ENCODE measurements at regions not wholly inside any gene's neighbourhood (a gene's known extent, or its start where the extent isn't known, plus 50 kb on each side); places are given as distances from the start of the nearest gene placed in this dataset.

DNA sequence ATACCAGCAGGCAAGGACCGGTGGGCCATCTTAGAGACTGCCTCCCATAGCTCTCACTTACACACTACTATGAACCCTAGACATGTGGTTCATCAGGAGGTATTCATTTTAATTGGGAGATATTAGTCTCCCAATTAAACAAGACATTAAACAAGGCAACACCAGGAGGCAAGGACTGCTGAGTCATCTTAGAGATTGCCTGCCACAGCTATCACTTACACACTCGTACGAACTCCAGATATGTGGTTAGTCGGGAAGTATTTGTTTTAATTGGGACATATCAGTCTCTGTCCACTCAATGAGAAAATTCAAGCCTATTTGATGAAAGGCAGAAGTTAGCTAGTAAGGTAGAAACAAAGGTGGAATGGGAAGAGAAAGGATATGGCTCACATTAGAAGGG, 343.9 kb downstream of the NFIB start:
- H3K36me3 ChIP-seq (ENCODE audit: control insufficient read depth in 4 of 4, insufficient read depth in 3 of 4, low read depth in 1 of 4, low read length in 3 of 4): no peaks in the 10 kb centered on the region
- H3K27ac ChIP-seq (ENCODE audit: low read depth in 1 of 2, low read length in 2 of 2): no peak overlapping the region
- no peaks in the 10 kb centered on the region for H3K4me1 ChIP-seq (ENCODE audit: control insufficient read depth in 4 of 4, insufficient read depth in 4 of 4, low read length in 3 of 4)
- H3K9me3 ChIP-seq (ENCODE audit: control insufficient read depth in 4 of 4, low read length in 3 of 4): no peaks in the 10 kb centered on the region
- no peak overlapping the region for H3K9ac ChIP-seq (ENCODE audit: low read depth in 1 of 2, low read length in 2 of 2)
- H3K4me3 ChIP-seq (ENCODE audit: low read depth in 1 of 3, low read length in 3 of 3): no peak overlapping the region
- TF ChIP-seq, protein P1, sequence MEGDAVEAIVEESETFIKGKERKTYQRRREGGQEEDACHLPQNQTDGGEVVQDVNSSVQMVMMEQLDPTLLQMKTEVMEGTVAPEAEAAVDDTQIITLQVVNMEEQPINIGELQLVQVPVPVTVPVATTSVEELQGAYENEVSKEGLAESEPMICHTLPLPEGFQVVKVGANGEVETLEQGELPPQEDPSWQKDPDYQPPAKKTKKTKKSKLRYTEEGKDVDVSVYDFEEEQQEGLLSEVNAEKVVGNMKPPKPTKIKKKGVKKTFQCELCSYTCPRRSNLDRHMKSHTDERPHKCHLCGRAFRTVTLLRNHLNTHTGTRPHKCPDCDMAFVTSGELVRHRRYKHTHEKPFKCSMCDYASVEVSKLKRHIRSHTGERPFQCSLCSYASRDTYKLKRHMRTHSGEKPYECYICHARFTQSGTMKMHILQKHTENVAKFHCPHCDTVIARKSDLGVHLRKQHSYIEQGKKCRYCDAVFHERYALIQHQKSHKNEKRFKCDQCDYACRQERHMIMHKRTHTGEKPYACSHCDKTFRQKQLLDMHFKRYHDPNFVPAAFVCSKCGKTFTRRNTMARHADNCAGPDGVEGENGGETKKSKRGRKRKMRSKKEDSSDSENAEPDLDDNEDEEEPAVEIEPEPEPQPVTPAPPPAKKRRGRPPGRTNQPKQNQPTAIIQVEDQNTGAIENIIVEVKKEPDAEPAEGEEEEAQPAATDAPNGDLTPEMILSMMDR (IDR thresholded peaks at IDR 0.05; ENCODE audit: low read depth, low read length, missing input control): no peak
- TF ChIP-seq RAD21 (IDR thresholded peaks at IDR 0.05) (no peak), FOXA2 (IDR thresholded peaks at IDR 0.05) (no peak), YY1 (IDR thresholded peaks at IDR 0.05) (no peak), TAF1 (conservative IDR thresholded peaks at IDR 0.05) (no peak), JUND (IDR thresholded peaks at IDR 0.05) (no peak), FOXA1 (IDR thresholded peaks at IDR 0.05) (no peak), HNF4A (conservative IDR thresholded peaks at IDR 0.05) (no peak), RXRA (IDR thresholded peaks at IDR 0.05) (no peak), SP1 (IDR thresholded peaks at IDR 0.05) (no peak), NR2F2 (IDR thresholded peaks at IDR 0.05) (no peak), HNF4G (IDR thresholded peaks at IDR 0.05) (no peak), GABPA (IDR thresholded peaks at IDR 0.05 in 1 of 2, conservative IDR thresholded peaks at IDR 0.05 in 1 of 2) (no peak), EGR1 (IDR thresholded peaks at IDR 0.05; ENCODE audit: low read depth in 2 of 2) (no peak)
- TF ChIP-seq, protein P2, sequence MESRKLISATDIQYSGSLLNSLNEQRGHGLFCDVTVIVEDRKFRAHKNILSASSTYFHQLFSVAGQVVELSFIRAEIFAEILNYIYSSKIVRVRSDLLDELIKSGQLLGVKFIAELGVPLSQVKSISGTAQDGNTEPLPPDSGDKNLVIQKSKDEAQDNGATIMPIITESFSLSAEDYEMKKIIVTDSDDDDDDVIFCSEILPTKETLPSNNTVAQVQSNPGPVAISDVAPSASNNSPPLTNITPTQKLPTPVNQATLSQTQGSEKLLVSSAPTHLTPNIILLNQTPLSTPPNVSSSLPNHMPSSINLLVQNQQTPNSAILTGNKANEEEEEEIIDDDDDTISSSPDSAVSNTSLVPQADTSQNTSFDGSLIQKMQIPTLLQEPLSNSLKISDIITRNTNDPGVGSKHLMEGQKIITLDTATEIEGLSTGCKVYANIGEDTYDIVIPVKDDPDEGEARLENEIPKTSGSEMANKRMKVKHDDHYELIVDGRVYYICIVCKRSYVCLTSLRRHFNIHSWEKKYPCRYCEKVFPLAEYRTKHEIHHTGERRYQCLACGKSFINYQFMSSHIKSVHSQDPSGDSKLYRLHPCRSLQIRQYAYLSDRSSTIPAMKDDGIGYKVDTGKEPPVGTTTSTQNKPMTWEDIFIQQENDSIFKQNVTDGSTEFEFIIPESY (IDR thresholded peaks at IDR 0.05): no peak
- TF ChIP-seq, protein P3, sequence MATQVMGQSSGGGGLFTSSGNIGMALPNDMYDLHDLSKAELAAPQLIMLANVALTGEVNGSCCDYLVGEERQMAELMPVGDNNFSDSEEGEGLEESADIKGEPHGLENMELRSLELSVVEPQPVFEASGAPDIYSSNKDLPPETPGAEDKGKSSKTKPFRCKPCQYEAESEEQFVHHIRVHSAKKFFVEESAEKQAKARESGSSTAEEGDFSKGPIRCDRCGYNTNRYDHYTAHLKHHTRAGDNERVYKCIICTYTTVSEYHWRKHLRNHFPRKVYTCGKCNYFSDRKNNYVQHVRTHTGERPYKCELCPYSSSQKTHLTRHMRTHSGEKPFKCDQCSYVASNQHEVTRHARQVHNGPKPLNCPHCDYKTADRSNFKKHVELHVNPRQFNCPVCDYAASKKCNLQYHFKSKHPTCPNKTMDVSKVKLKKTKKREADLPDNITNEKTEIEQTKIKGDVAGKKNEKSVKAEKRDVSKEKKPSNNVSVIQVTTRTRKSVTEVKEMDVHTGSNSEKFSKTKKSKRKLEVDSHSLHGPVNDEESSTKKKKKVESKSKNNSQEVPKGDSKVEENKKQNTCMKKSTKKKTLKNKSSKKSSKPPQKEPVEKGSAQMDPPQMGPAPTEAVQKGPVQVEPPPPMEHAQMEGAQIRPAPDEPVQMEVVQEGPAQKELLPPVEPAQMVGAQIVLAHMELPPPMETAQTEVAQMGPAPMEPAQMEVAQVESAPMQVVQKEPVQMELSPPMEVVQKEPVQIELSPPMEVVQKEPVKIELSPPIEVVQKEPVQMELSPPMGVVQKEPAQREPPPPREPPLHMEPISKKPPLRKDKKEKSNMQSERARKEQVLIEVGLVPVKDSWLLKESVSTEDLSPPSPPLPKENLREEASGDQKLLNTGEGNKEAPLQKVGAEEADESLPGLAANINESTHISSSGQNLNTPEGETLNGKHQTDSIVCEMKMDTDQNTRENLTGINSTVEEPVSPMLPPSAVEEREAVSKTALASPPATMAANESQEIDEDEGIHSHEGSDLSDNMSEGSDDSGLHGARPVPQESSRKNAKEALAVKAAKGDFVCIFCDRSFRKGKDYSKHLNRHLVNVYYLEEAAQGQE (IDR thresholded peaks at IDR 0.05): no peak
- TF ChIP-seq, protein P4, sequence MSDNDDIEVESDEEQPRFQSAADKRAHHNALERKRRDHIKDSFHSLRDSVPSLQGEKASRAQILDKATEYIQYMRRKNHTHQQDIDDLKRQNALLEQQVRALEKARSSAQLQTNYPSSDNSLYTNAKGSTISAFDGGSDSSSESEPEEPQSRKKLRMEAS (IDR thresholded peaks at IDR 0.05): no peak
- TF ChIP-seq, protein P5, sequence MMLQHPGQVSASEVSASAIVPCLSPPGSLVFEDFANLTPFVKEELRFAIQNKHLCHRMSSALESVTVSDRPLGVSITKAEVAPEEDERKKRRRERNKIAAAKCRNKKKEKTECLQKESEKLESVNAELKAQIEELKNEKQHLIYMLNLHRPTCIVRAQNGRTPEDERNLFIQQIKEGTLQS (IDR thresholded peaks at IDR 0.05): no peak
- DNase-seq (ENCODE audit: low spot score): no peak
- WGBS: 62% methylated on average over 4 of the region's 4 CpGs
- H3K27me3 ChIP-seq (ENCODE audit: control insufficient read depth in 4 of 4, insufficient read depth in 4 of 4, low read length in 3 of 4): no peaks in the 10 kb centered on the region
